Omental fat pad (tissue), 3 donors: ENCODE measurements at regions not wholly inside any gene's neighbourhood (a gene's known extent, or its start where the extent isn't known, plus 50 kb on each side); places are given as distances from the start of the nearest gene placed in this dataset.

Experiments
- ATAC-seq: fragments of 150-250 bp; one replicate; pipeline ENCODE4 v1.9.1; 2016; ENCODE audit warnings: mild to moderate bottlenecking, moderate library complexity; ENCODE audit not compliant: low FRiP score
- DNase-seq: peaks from one replicate; pipeline ENCODE4 v3.0.0-alpha.2; 2019; ENCODE audit warnings: low spot score
- CTCF ChIP-seq, 3 donors: fragments of 450-650 bp; IDR thresholded peaks; one replicate each; pipeline ENCODE4 v1.5.1; 2016 to 2017; ENCODE audit warnings: antibody characterized with exemption in 3 of 3, mild to moderate bottlenecking in 3 of 3, moderate library complexity in 2 of 3

- no peak for ATAC-seq
Measured at GRCh38 chr4:181593703-181594102, 649.5 kb upstream of the TENM3 start.

GRCh38 chr4:181594188-181594587, 649.0 kb upstream of the TENM3 start:
- DNase-seq (no peak), ATAC-seq (no peak)
- no peak for TF ChIP-seq CTCF (IDR thresholded peaks at IDR 0.05)

More at GRCh38 chr4:181593703-181594102, 649.5 kb upstream of the TENM3 start:
- DNase-seq, result no peak
- TF ChIP-seq CTCF (IDR thresholded peaks at IDR 0.05), result no peak

- ATAC-seq (no peak), DNase-seq (no peak)
- no peak for TF ChIP-seq CTCF (IDR thresholded peaks at IDR 0.05)
Measured at GRCh38 chr4:181595716-181596115, 647.5 kb upstream of the TENM3 start.

GRCh38 chr4:181597766-181598165, 645.4 kb upstream of the TENM3 start:
- DNase-seq, result no peak
- no peak for TF ChIP-seq CTCF (IDR thresholded peaks at IDR 0.05)
- ATAC-seq, result no peak

- no peak for ATAC-seq
- TF ChIP-seq CTCF (IDR thresholded peaks at IDR 0.05), result no peak
Measured at GRCh38 chr4:181599134-181599533, 644.1 kb upstream of the TENM3 start.

GRCh38 chr4:181601103-181601502, 642.1 kb upstream of the TENM3 start:
- ATAC-seq, result no peak
- TF ChIP-seq CTCF (IDR thresholded peaks at IDR 0.05), result no peak

More at GRCh38 chr4:181599134-181599533, 644.1 kb upstream of the TENM3 start:
- no peak for DNase-seq

GRCh38 chr4:181604546-181604945, 638.7 kb upstream of the TENM3 start:
- no peak for DNase-seq
- no peak for ATAC-seq
- TF ChIP-seq CTCF (IDR thresholded peaks at IDR 0.05), result no peak

More at GRCh38 chr4:181601103-181601502, 642.1 kb upstream of the TENM3 start:
- no peak for DNase-seq
